ENCODE measurements at regions not wholly inside any gene's neighbourhood (a gene's known extent, or its start where the extent isn't known, plus 50 kb on each side); places are given as distances from the start of the nearest gene placed in this dataset.

- H3K9me3 ChIP-seq (replicated peaks in 1 of 11): peaks cover 0 to 24% (median 0%) of the 10 kb centered on the region in 11 experiments; a peak in 6 of 22 replicates
- no peak overlapping the region for H3K27ac ChIP-seq
- no peak for TF ChIP-seq Cebpa-rat (IDR thresholded peaks at IDR 0.05)
- H3K27me3 ChIP-seq: no peaks in the 10 kb centered on the region
- no peak overlapping the region for H3K4me2 ChIP-seq
- H3K36me3 ChIP-seq: no peaks in the 10 kb centered on the region
- H4K20me1 ChIP-seq: no peaks in the 10 kb centered on the region
- H3K4me3 ChIP-seq: no peak overlapping the region
- no peak overlapping the region for H3K9ac ChIP-seq
- H3K4me1 ChIP-seq: no peaks in the 10 kb centered on the region
Observed at GRCh38 chr2:129791712-129792111, 187.8 kb upstream of the RAB6C start.

- H3K9ac ChIP-seq: no peak overlapping the region
- H3K27me3 ChIP-seq: no peaks in the 10 kb centered on the region
- H3K4me3 ChIP-seq: no peak overlapping the region
- no peaks in the 10 kb centered on the region for H3K4me1 ChIP-seq
- no peaks in the 10 kb centered on the region for H3K36me3 ChIP-seq
- no peaks in the 10 kb centered on the region for H4K20me1 ChIP-seq
- peaks cover 0 to 7% (median 0%) of the 10 kb centered on the region in 11 experiments; a peak in 2 of 22 replicates for H3K9me3 ChIP-seq (replicated peaks in 1 of 11)
- H3K4me2 ChIP-seq: no peak overlapping the region
- TF ChIP-seq Cebpa-rat (IDR thresholded peaks at IDR 0.05): no peak
- no peak overlapping the region for H3K27ac ChIP-seq
Observed at GRCh38 chr2:129793431-129793902, 186.0 kb upstream of the RAB6C start.

GRCh38 chr2:129794116-129794515, 185.3 kb upstream of the RAB6C start:
- no peak for TF ChIP-seq Cebpa-rat (IDR thresholded peaks at IDR 0.05)

DNA sequence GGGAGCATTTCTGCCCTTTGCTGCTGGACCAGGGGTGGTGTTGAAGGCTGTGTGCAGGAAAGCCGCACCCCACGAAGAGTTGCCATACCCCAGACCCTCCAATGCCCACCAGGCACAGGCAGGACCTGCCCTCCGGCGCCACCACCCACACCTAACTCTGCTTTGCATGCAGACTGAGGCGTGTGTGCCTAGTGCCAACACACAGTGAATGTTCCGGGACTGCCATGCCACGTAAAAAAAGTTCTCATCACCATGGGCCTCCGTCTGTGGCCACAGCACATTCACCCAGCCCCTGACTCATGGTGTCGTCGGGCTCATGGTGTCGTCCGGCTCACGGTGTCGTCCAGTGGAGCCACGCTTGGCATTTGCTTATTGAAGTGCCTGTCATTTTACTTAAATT, 184.9 kb upstream of the RAB6C start:
- H4K20me1 ChIP-seq: no peaks in the 10 kb centered on the region
- H3K27ac ChIP-seq: no peak overlapping the region
- H3K4me3 ChIP-seq: no peak overlapping the region
- TF ChIP-seq Cebpa-rat (IDR thresholded peaks at IDR 0.05): no peak
- H3K4me2 ChIP-seq: no peak overlapping the region
- H3K4me1 ChIP-seq: no peaks in the 10 kb centered on the region
- H3K9me3 ChIP-seq (replicated peaks in 1 of 11): no peaks in the 10 kb centered on the region
- H3K9ac ChIP-seq: no peak overlapping the region
- no peaks in the 10 kb centered on the region for H3K27me3 ChIP-seq
- H3K36me3 ChIP-seq: no peaks in the 10 kb centered on the region

More at GRCh38 chr2:129794116-129794515, 185.3 kb upstream of the RAB6C start:
- Histone ChIP-seq H3K9me3 (replicated peaks in 1 of 11) (peaks cover 0 to under 1% (median 0%) of the 10 kb centered on the region in 11 experiments; a peak in 1 of 22 replicates), H3K27ac (no peak overlapping the region), H4K20me1 (no peaks in the 10 kb centered on the region), H3K27me3 (no peaks in the 10 kb centered on the region), H3K36me3 (no peaks in the 10 kb centered on the region), H3K9ac (no peak overlapping the region), H3K4me3 (no peak overlapping the region), H3K4me2 (no peak overlapping the region), H3K4me1 (no peaks in the 10 kb centered on the region)

- H3K4me1 ChIP-seq: peaks cover 0 to 6% (median 3%) of the 10 kb centered on the region in 10 experiments; a peak in 11 of 20 replicates
- H3K27ac ChIP-seq: no peak overlapping the region
- no peaks in the 10 kb centered on the region for H3K36me3 ChIP-seq
- no peaks in the 10 kb centered on the region for H4K20me1 ChIP-seq
- no peaks in the 10 kb centered on the region for H3K27me3 ChIP-seq
- no peak for TF ChIP-seq Cebpa-rat (IDR thresholded peaks at IDR 0.05)
- no peak overlapping the region for H3K4me2 ChIP-seq
- H3K4me3 ChIP-seq: no peak overlapping the region
- H3K9me3 ChIP-seq (replicated peaks in 1 of 11): no peaks in the 10 kb centered on the region
- H3K9ac ChIP-seq: no peak overlapping the region
Observed at GRCh38 chr2:129796225-129796624, 183.2 kb upstream of the RAB6C start.

- Histone ChIP-seq H4K20me1 (no peaks in the 10 kb centered on the region), H3K9ac (no peak overlapping the region)
- no peak for TF ChIP-seq Cebpa-rat (IDR thresholded peaks at IDR 0.05)
Observed at GRCh38 chr2:129796801-129797488, 182.5 kb upstream of the RAB6C start.

DNA sequence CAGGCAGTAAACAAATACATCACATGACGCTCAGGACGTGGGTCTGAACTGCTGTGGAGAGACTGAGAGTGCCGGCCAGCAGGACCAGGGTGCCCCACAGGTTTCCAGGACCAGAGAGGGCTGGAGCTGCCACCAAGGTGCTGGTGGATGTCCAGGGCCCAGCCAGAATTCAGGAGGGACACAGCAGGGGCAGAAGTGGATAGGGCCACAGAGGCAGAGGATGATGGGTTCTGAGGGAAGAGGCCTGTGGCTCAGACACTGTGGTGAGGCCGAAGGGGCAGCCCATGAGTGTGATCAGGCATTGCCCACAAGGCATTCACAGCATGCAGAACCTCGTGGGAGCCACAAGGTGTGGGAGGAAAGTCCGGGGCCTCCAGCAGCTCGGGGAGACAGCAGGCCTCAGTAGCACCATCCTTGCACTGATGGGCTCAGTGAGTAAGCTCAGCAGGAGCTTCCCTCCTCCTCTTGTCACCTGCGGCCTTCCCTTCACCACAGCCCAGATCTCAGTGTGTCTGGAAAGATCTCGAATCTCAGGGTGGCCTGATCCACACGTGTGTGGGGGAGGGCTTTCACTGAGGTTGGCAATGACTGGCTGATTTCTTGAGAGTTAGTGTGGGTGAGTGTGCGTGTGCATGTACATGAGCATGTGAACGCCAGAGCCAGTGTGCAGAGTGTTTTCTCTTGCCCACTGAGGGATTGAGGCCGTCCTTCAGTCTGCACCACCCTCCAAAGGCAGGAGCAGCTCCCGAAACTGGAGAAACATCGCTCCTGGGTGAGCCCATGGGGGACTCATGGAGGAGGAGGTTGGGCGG, 181.8 kb upstream of the RAB6C start:
- H3K4me1 ChIP-seq: peaks cover 6 to 19% (median 17%) of the 10 kb centered on the region in 10 experiments; a peak in 17 of 20 replicates
- no peak overlapping the region for H3K9ac ChIP-seq
- no peaks in the 10 kb centered on the region for H3K9me3 ChIP-seq (replicated peaks in 1 of 11)
- no peaks in the 10 kb centered on the region for H3K27me3 ChIP-seq
- H3K36me3 ChIP-seq: no peaks in the 10 kb centered on the region
- no peak overlapping the region for H3K27ac ChIP-seq
- H3K4me3 ChIP-seq: no peak overlapping the region
- TF ChIP-seq Cebpa-rat (IDR thresholded peaks at IDR 0.05): no peak
- no peak overlapping the region for H3K4me2 ChIP-seq
- no peaks in the 10 kb centered on the region for H4K20me1 ChIP-seq

More at GRCh38 chr2:129796801-129797488, 182.5 kb upstream of the RAB6C start:
- H3K4me2 ChIP-seq: no peak overlapping the region
- no peaks in the 10 kb centered on the region for H3K27me3 ChIP-seq
- no peaks in the 10 kb centered on the region for H3K36me3 ChIP-seq
- H3K27ac ChIP-seq: no peak overlapping the region
- H3K4me1 ChIP-seq: peaks cover 4 to 13% (median 10%) of the 10 kb centered on the region in 10 experiments; a peak in 17 of 20 replicates
- no peak overlapping the region for H3K4me3 ChIP-seq
- no peaks in the 10 kb centered on the region for H3K9me3 ChIP-seq (replicated peaks in 1 of 11)

GRCh38 chr2:129798301-129798581, 181.2 kb upstream of the RAB6C start:
- Histone ChIP-seq H3K4me3 (no peak overlapping the region), H4K20me1 (no peaks in the 10 kb centered on the region), H3K9me3 (replicated peaks in 1 of 11) (no peaks in the 10 kb centered on the region), H3K27ac (no peak overlapping the region), H3K27me3 (no peaks in the 10 kb centered on the region), H3K36me3 (no peaks in the 10 kb centered on the region), H3K4me1 (peaks cover 6 to 23% (median 19%) of the 10 kb centered on the region in 10 experiments; a peak in 17 of 20 replicates), H3K4me2 (no peak overlapping the region), H3K9ac (no peak overlapping the region)
- TF ChIP-seq Cebpa-rat (IDR thresholded peaks at IDR 0.05): no peak

DNA sequence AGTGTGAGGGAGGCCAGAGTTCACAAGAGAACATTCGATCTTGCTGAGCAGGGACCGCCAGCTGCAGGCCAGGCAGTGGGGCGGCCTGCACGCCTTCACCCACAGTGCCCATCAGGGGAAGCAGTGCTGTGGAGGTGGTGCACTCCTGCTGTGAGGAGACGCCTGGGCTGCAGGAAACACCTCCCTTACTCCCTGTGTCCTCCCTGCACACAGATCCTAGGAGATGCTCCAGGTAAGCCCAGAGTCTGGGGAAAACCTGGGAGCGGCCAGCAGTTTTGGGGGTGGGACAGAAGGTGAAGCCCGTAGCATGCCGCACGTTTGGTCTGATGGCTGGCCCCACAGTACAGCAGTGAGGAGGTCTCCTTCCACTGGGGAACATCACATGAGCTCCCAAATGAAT, 180.8 kb upstream of the RAB6C start:
- no peak overlapping the region for H3K4me2 ChIP-seq
- no peaks in the 10 kb centered on the region for H4K20me1 ChIP-seq
- H3K9ac ChIP-seq: no peak overlapping the region

More for the DNA sequence above, 180.8 kb upstream of the RAB6C start:
- Histone ChIP-seq H3K36me3 (no peaks in the 10 kb centered on the region), H3K9me3 (replicated peaks in 1 of 11) (no peaks in the 10 kb centered on the region), H3K4me3 (no peak overlapping the region), H3K27me3 (no peaks in the 10 kb centered on the region), H3K4me1 (peaks cover 6 to 23% (median 19%) of the 10 kb centered on the region in 10 experiments; a peak in 17 of 20 replicates), H3K27ac (no peak overlapping the region)
- no peak for TF ChIP-seq Cebpa-rat (IDR thresholded peaks at IDR 0.05)

Measured in BLaER1 treated with 17β-estradiol and CSF1 and Interleukin-3, amounts not matched to agents 10 nM and 100 nM (cell line).